ENCODE measurements at regions not wholly inside any gene's neighbourhood (a gene's known extent, or its start where the extent isn't known, plus 50 kb on each side); places are given as distances from the start of the nearest gene placed in this dataset.
"Not testable (repeated sequence)": the region's sequence is repeated elsewhere in the genome, so short reads cannot be mapped to it uniquely, and the experiment has no call there.

GRCh38 chr12:37666069-37666781 lies 650.3 kb upstream of the ALG10B start:
- peak; percentile 24 for DNase-seq (ENCODE audit: low spot score)
- intact Hi-C loops (cut with DNase I) = no loop called here

GRCh38 chr12:37668557-37668956 lies 648.0 kb upstream of the ALG10B start:
- intact Hi-C loops (cut with DNase I); DNase-seq (ENCODE audit: low spot score): not testable (repeated sequence)

GRCh38 chr12:37672655-37673260 lies 643.8 kb upstream of the ALG10B start:
- DNase-seq (ENCODE audit: low spot score) = no peak
- intact Hi-C loops (cut with DNase I) = no loop called here

- DNase-seq (ENCODE audit: low spot score) = no peak
- intact Hi-C loops (cut with DNase I) = no loop called here
Measured at GRCh38 chr12:37720846-37721245, 595.7 kb upstream of the ALG10B start.

GRCh38 chr12:37733856-37734255 lies 582.7 kb upstream of the ALG10B start:
- DNase-seq (ENCODE audit: low spot score) = no peak
- intact Hi-C loops (cut with DNase I) = no loop called here

All from posterior vena cava (tissue), 2 donors.